Endodermal cell (in vitro differentiated cells): ENCODE measurements at regions not wholly inside any gene's neighbourhood (a gene's known extent, or its start where the extent isn't known, plus 50 kb on each side); places are given as distances from the start of the nearest gene placed in this dataset.

Source experiments
- DNase-seq: peaks from one replicate; pipeline ENCODE4 v3.0.0-alpha.2; 2017
- H3K27ac ChIP-seq: 2 replicates; pipeline ENCODE4 v1.5.1; 2013; ENCODE audit warnings: mild to moderate bottlenecking, low read depth, low read length, moderate library complexity
- H3K27me3 ChIP-seq: 2 replicates; pipeline ENCODE4 v1.6.1; 2013; ENCODE audit warnings: mild to moderate bottlenecking, low read length, moderate library complexity; ENCODE audit not compliant: insufficient read depth, control insufficient read depth, poor library complexity, severe bottlenecking
- H3K36me3 ChIP-seq: 2 replicates; pipeline ENCODE4 v1.7.0; 2013; ENCODE audit warnings: mild to moderate bottlenecking, low read length, moderate library complexity; ENCODE audit not compliant: control insufficient read depth, insufficient read depth
- H3K4me1 ChIP-seq: one replicate; pipeline ENCODE4 v1.7.0; 2013; ENCODE audit warnings: low read length; ENCODE audit not compliant: control insufficient read depth, insufficient read depth
- H3K4me3 ChIP-seq: 2 replicates; pipeline ENCODE4 v1.5.1; 2013; ENCODE audit warnings: mild to moderate bottlenecking, low read length, moderate library complexity
- H3K9ac ChIP-seq: 2 replicates; pipeline ENCODE4 v1.6.1; 2013; ENCODE audit warnings: mild to moderate bottlenecking, low read length, moderate library complexity; ENCODE audit not compliant: poor library complexity, severe bottlenecking; ENCODE audit errors: extremely low read depth
- H3K9me3 ChIP-seq: 2 replicates; pipeline ENCODE4 v1.6.1; 2013; ENCODE audit warnings: mild to moderate bottlenecking, low read length, moderate library complexity; ENCODE audit not compliant: control insufficient read depth
- H3K27ac Mint-ChIP-seq: 2 replicates; pipeline ENCODE4 v1.8.0; 2020; ENCODE audit warnings: mixed read lengths
- H3K27me3 Mint-ChIP-seq: 2 replicates; pipeline ENCODE4 v1.8.0; 2021; ENCODE audit warnings: mild to moderate bottlenecking, mixed read lengths; ENCODE audit not compliant: insufficient read depth
- H3K36me3 Mint-ChIP-seq: 2 replicates; pipeline ENCODE4 v1.8.0; 2020; ENCODE audit warnings: low read depth, mixed read lengths
- H3K4me1 Mint-ChIP-seq: 2 replicates; pipeline ENCODE4 v1.8.0; 2020; ENCODE audit warnings: mixed read lengths
- H3K4me3 Mint-ChIP-seq: 2 replicates; pipeline ENCODE4 v1.8.0; 2020; ENCODE audit warnings: mild to moderate bottlenecking, moderate library complexity, mixed read lengths
- H3K9me3 Mint-ChIP-seq: 2 replicates; pipeline ENCODE4 v1.8.0; 2020; ENCODE audit warnings: mild to moderate bottlenecking, mixed read lengths
- CTCF ChIP-seq: fragments of 200-600 bp; sonication (generic); conservative IDR thresholded peaks from 2 replicates; pipeline ENCODE4 v1.5.0; 2021; ENCODE audit warnings: antibody characterized with exemption, mild to moderate bottlenecking
- WGBS, 2 experiments: methylation state at CpG; one replicate each; pipeline versions ENCODE4 v1.1.5 to v1.1.7; 2013; ENCODE audit warnings: missing lambda C conversion rate in 2 of 2, mixed read lengths in 1 of 2; ENCODE audit not compliant: insufficient coverage in 1 of 2, insufficient read length in 1 of 2; 5-methylcytosine and 5-hydroxymethylcytosine counted together

GRCh38 chr6:14682812-14683211 lies 563.1 kb upstream of the JARID2 start:
- Histone ChIP-seq H3K4me1 (peaks cover 16% of the 10 kb centered on the region), H3K27me3 (no peaks in the 10 kb centered on the region), H3K9ac (peak overlapping the region; percentile 4), H3K36me3 (no peaks in the 10 kb centered on the region), H3K27ac (no peak overlapping the region), H3K9me3 (no peaks in the 10 kb centered on the region), H3K4me3 (no peak overlapping the region)
- H3K27ac Mint-ChIP-seq, result peak overlapping the region; percentile 22
- DNase-seq, result no peak
- TF ChIP-seq CTCF, result no peak
- peaks cover 42% of the 10 kb centered on the region for H3K4me1 Mint-ChIP-seq
- H3K27me3 Mint-ChIP-seq, result peaks cover 6% of the 10 kb centered on the region
- no peaks in the 10 kb centered on the region for H3K9me3 Mint-ChIP-seq
- H3K4me3 Mint-ChIP-seq, result no peak overlapping the region
- WGBS, 2 experiments, result no CpG with 5 or more reads among the region's 1 CpG
- H3K36me3 Mint-ChIP-seq, result no peaks in the 10 kb centered on the region

- Histone ChIP-seq H3K4me1 (peaks cover 11% of the 10 kb centered on the region), H3K27ac (no peak overlapping the region), H3K4me3 (no peak overlapping the region), H3K9me3 (no peaks in the 10 kb centered on the region), H3K36me3 (no peaks in the 10 kb centered on the region), H3K9ac (no peak overlapping the region), H3K27me3 (no peaks in the 10 kb centered on the region)
- WGBS, 2 experiments, result 97% methylated on average over 6 of the region's 6 CpGs; no CpG with 5 or more reads in 1 of the 2 experiments
- Mint-ChIP-seq H3K9me3 (no peaks in the 10 kb centered on the region), H3K27me3 (no peaks in the 10 kb centered on the region), H3K36me3 (no peaks in the 10 kb centered on the region), H3K4me1 (peaks cover 30% of the 10 kb centered on the region), H3K4me3 (no peak overlapping the region), H3K27ac (no peak overlapping the region)
- no peak for TF ChIP-seq CTCF
- DNase-seq, result no peak
Observed at GRCh38 chr6:14689639-14690038, 556.2 kb upstream of the JARID2 start.

GRCh38 chr6:14690120-14691056 lies 555.5 kb upstream of the JARID2 start:
- TF ChIP-seq CTCF, result no peak
- Mint-ChIP-seq H3K27ac (no peak overlapping the region), H3K36me3 (no peaks in the 10 kb centered on the region), H3K4me1 (peaks cover 26% of the 10 kb centered on the region), H3K4me3 (no peak overlapping the region), H3K27me3 (no peaks in the 10 kb centered on the region), H3K9me3 (no peaks in the 10 kb centered on the region)
- Histone ChIP-seq H3K4me3 (no peak overlapping the region), H3K27me3 (no peaks in the 10 kb centered on the region), H3K4me1 (peaks cover 11% of the 10 kb centered on the region), H3K9me3 (no peaks in the 10 kb centered on the region), H3K9ac (no peak overlapping the region), H3K27ac (no peak overlapping the region), H3K36me3 (no peaks in the 10 kb centered on the region)
- no peak for DNase-seq
- WGBS, 2 experiments, result 91 to 96% methylated on average over 5 to 6 of the region's 8 CpGs
